GM12892 (cell line): ENCODE measurements at regions not wholly inside any gene's neighbourhood (a gene's known extent, or its start where the extent isn't known, plus 50 kb on each side); places are given as distances from the start of the nearest gene placed in this dataset.

Source experiments
- POLR2A ChIP-seq: IDR thresholded peaks from 2 replicates; pipeline ENCODE4 v1.6.1; 2011; ENCODE audit warnings: low read depth, low read length, control low read depth
- POLR2AphosphoS5 ChIP-seq: IDR thresholded peaks from 2 replicates; pipeline ENCODE4 v1.6.1; 2011; ENCODE audit warnings: low read depth, low read length, control low read depth
- TAF1 ChIP-seq: IDR thresholded peaks from 2 replicates; pipeline ENCODE4 v1.6.1; 2011; ENCODE audit warnings: low read depth, mild to moderate bottlenecking, control low read depth, low read length, borderline replicate concordance

DNA sequence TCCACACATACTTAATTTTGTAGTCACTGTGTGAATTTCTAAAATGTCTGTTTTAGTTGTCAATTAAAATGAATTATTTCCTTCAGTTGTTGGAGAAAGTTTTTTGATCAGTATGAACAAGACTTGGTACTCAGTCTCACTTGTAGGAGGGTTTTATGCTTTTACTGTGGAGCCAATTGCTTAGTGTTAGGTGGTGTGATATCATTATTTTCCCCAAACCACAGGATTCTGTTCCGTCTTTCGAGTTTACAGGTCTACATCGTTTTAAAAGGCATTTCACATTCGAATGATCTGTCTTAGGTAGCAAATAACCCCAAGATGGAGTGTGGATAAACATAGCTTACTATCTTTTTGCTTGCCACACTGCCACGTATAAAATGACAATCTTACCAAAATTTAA is 803.1 kb downstream of the SATB2 start:
- TF ChIP-seq POLR2A, result no peak
- no peak for TF ChIP-seq TAF1
- TF ChIP-seq POLR2AphosphoS5, result no peak
